ENCODE measurements at regions not wholly inside any gene's neighbourhood (a gene's known extent, or its start where the extent isn't known, plus 50 kb on each side); places are given as distances from the start of the nearest gene placed in this dataset.

- no peak overlapping the region for H3K4me3 ChIP-seq
- H3K4me1 ChIP-seq (ENCODE audit: insufficient read depth) = no peaks in the 10 kb centered on the region
- no peaks in the 10 kb centered on the region for H3K36me3 ChIP-seq
- 85 to 94% (median 92%) methylated on average over 9 of the region's 9 CpGs for WGBS, 3 donors
- H3K27ac ChIP-seq = no peak overlapping the region
- no peaks in the 10 kb centered on the region for H3K9me3 ChIP-seq
- DNase-seq = no peak
- no peak for TF ChIP-seq CTCF (IDR thresholded peaks at IDR 0.05)
- TF ChIP-seq POLR2A (IDR thresholded peaks at IDR 0.05) = no peak
- no peak for TF ChIP-seq EP300 (IDR thresholded peaks at IDR 0.05)
- intact Hi-C loops (cut with DNase I) = no loop called here
- H3K27me3 ChIP-seq = no peaks in the 10 kb centered on the region
Measured at GRCh38 chr20:61125076-61125475, 127.0 kb upstream of the CDH4 start.

DNA sequence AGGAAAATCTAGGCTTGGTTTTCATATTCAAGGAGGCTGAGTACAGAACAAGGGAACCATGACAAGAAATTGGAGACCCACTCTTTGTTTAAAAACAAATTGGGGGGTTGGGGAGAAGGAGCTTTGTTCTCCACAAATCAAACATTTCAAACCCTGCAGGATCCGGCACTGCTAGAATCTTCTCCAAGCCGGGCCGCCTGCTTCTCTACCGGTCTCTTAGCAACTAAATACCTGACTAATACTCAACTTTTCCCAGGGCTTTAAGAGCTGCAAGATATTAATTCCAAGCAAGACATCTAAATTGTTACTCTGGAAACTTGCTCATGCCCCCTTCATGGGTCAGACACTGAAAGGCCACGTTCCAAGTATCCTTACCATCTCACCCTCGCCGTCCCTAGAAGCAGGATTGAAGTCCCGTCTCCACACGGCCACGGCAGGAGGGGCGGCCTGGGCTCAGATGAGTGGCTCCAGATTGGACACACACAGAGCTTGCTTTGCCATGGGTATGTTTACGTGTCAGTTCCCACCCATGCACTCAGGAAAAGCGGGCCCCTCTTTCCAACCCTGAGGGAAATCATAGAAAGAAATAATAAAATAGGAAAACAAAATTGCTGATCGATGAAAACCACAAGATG lies 126.4 kb upstream of the CDH4 start:
- 85 to 91% (median 89%) methylated on average over 14 of the region's 14 CpGs for WGBS, 3 donors

DNA sequence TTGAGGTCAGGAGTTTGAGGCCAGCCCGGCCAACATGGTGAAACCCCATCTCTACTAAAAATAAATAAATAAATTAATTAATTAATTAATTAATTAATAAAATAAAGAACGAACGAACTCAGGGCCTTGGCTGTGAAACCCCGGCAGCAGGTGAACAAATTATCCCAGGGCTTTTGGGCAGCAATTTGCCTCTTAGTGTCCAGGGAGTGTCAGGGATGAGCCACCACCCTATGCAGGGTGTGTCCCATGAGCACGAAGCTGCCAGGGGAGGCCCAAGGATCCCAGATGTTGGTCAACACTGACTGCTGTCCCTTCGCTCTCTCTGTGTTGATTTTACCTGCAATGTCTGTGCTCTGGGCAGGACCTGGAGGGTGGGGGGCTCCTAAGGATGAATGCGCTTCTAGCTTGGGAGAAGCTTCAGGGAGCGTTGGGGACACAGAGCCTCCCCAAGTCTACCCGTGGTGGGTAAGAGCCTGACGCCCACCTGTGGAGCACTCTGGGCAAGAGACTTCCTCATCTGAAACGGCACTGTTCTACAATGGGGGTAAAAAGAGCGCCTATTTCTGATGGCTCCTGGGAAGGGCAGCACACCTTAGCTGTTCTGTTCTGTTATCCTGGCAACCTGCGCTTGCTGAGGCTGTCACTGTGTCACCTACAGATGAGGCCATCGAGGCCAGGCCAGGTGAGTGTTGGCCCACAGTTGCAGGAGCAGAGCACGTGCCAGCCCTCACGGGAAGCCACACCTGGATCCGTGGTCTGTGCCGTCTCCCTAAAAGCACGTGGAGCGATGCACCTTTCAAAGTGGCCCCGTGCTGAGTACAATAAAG lies 125.5 kb upstream of the CDH4 start:
- TF ChIP-seq CTCF (IDR thresholded peaks at IDR 0.05) (no peak), POLR2A (IDR thresholded peaks at IDR 0.05) (no peak), EP300 (IDR thresholded peaks at IDR 0.05) (no peak)
- intact Hi-C loops (cut with DNase I) = no loop called here
- no peaks in the 10 kb centered on the region for H3K36me3 ChIP-seq
- no peak for DNase-seq
- H3K27ac ChIP-seq = no peak overlapping the region
- no peaks in the 10 kb centered on the region for H3K9me3 ChIP-seq
- no peaks in the 10 kb centered on the region for H3K27me3 ChIP-seq
- 88 to 91% (median 90%) methylated on average over 21 of the region's 21 CpGs for WGBS, 3 donors
- H3K4me1 ChIP-seq (ENCODE audit: insufficient read depth) = no peaks in the 10 kb centered on the region
- H3K4me3 ChIP-seq = no peak overlapping the region

More for the DNA sequence above, 126.4 kb upstream of the CDH4 start:
- DNase-seq = no peak
- no peaks in the 10 kb centered on the region for H3K36me3 ChIP-seq
- no peak for TF ChIP-seq CTCF (IDR thresholded peaks at IDR 0.05)
- H3K27ac ChIP-seq = no peak overlapping the region
- intact Hi-C loops (cut with DNase I) = no loop called here
- no peak overlapping the region for H3K4me3 ChIP-seq
- H3K4me1 ChIP-seq (ENCODE audit: insufficient read depth) = no peaks in the 10 kb centered on the region
- no peaks in the 10 kb centered on the region for H3K27me3 ChIP-seq
- no peaks in the 10 kb centered on the region for H3K9me3 ChIP-seq

DNA sequence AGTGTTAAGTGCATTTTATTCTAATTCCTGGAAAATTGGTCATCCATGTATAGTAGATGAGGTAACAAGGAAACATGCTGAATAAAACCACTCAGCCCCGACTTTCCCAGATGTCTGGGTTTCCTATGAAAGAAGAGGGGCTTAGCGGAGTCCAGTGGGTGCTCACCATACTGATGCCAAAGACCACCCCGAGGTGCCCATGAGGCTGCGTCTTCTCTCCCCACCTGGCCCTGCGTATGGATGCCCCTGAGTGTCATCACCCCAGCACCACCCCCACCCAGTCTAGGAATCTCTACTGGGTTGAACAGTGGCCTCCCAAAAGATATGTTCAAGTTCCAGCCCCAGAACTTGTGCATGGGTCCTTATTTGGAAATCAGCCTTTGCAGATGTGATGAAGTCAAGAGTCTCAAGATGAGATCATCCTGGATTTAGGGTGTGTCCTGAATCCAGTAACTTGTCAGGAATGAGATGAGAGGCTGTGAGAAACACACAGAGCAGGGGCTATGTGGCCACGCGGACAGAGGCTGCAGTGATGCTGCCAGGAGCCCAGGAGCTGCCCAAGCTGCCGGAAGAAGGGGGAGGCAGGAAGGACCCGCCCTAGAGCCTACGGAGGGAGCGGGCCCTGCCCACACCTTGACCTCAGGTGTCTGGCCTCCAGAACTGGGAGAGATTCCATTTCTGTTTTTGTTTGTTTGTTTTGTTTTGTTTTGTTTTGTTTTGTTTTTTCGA lies 124.6 kb upstream of the CDH4 start:
- no peak for DNase-seq
- H3K27ac ChIP-seq = no peak overlapping the region
- no peaks in the 10 kb centered on the region for H3K27me3 ChIP-seq
- H3K4me3 ChIP-seq = no peak overlapping the region
- WGBS, 3 donors = 79 to 85% (median 81%) methylated on average over 12 of the region's 12 CpGs
- H3K36me3 ChIP-seq = no peaks in the 10 kb centered on the region
- intact Hi-C loops (cut with DNase I) = no loop called here
- H3K4me1 ChIP-seq (ENCODE audit: insufficient read depth) = no peaks in the 10 kb centered on the region
- TF ChIP-seq EP300 (IDR thresholded peaks at IDR 0.05) = no peak
- no peak for TF ChIP-seq CTCF (IDR thresholded peaks at IDR 0.05)
- TF ChIP-seq POLR2A (IDR thresholded peaks at IDR 0.05) = no peak
- H3K9me3 ChIP-seq = no peaks in the 10 kb centered on the region
